ENCODE measurements at regions not wholly inside any gene's neighbourhood (a gene's known extent, or its start where the extent isn't known, plus 50 kb on each side); places are given as distances from the start of the nearest gene placed in this dataset.

DNA sequence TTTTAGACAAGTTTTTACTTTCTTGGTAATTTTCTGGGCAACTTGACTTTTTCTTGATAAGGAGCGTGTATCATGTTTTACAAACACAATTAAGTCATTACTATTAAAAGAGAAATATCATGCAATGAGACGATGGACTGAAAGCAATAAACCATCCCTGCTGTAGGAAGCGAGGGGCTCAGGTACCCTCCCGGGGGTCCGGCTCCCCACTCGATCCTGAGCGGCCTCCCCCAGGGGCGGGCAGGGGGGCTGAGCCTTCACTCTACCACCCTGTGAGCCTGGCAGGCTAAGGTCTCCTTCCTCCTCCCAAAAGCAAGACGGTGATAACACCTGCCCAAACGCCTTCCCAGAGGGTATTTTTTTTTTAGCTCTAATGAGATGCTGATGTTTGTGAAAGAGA lies 51.8 kb upstream of the ADGRA1 start:
- Histone ChIP-seq H3K4me1 (no peaks in the 10 kb centered on the region), H3K27me3 (no peaks in the 10 kb centered on the region), H3K36me3 (no peaks in the 10 kb centered on the region), H3K4me3 (no peak overlapping the region), H3K27ac (no peak overlapping the region), H3K9me3 (no peaks in the 10 kb centered on the region)
- TF ChIP-seq, protein P1, sequence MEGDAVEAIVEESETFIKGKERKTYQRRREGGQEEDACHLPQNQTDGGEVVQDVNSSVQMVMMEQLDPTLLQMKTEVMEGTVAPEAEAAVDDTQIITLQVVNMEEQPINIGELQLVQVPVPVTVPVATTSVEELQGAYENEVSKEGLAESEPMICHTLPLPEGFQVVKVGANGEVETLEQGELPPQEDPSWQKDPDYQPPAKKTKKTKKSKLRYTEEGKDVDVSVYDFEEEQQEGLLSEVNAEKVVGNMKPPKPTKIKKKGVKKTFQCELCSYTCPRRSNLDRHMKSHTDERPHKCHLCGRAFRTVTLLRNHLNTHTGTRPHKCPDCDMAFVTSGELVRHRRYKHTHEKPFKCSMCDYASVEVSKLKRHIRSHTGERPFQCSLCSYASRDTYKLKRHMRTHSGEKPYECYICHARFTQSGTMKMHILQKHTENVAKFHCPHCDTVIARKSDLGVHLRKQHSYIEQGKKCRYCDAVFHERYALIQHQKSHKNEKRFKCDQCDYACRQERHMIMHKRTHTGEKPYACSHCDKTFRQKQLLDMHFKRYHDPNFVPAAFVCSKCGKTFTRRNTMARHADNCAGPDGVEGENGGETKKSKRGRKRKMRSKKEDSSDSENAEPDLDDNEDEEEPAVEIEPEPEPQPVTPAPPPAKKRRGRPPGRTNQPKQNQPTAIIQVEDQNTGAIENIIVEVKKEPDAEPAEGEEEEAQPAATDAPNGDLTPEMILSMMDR (IDR thresholded peaks at IDR 0.05): no peak
- TF ChIP-seq POLR2A (IDR thresholded peaks at IDR 0.05): no peak
- no peak for DNase-seq

DNA sequence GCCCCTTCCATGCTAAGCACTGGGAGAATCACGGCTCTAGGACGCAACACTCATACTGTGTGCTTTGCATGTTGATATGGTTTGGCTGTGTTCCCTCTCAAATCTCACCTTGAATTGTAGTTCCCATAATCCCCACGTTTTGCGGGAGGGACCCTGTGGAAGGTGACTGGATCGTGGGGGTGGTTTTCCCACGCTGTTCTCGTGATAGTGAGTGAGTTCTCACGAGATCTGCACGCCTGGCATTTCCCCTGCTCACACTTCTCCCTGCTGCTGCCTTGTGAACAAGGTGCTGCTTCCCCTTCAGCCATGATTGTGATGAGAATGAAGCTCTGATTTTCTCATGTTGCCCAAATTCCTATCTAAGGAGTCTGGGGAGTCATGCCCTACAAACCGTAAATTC lies 53.0 kb upstream of the ADGRA1 start:
- Histone ChIP-seq H3K9me3 (no peaks in the 10 kb centered on the region), H3K36me3 (no peaks in the 10 kb centered on the region), H3K27me3 (no peaks in the 10 kb centered on the region), H3K27ac (no peak overlapping the region), H3K4me3 (no peak overlapping the region), H3K4me1 (no peaks in the 10 kb centered on the region)
- TF ChIP-seq POLR2A (IDR thresholded peaks at IDR 0.05): no peak
- TF ChIP-seq, protein P1 (IDR thresholded peaks at IDR 0.05): no peak
- DNase-seq: no peak

GRCh38 chr10:133034092-133034491 lies 53.6 kb upstream of the ADGRA1 start:
- H3K9me3 ChIP-seq: no peaks in the 10 kb centered on the region
- H3K36me3 ChIP-seq: no peaks in the 10 kb centered on the region
- no peaks in the 10 kb centered on the region for H3K27me3 ChIP-seq
- no peak overlapping the region for H3K27ac ChIP-seq
- no peak for TF ChIP-seq POLR2A (IDR thresholded peaks at IDR 0.05)
- TF ChIP-seq, protein P1 (IDR thresholded peaks at IDR 0.05): no peak
- H3K4me1 ChIP-seq: no peaks in the 10 kb centered on the region
- H3K4me3 ChIP-seq: no peak overlapping the region
- no peak for DNase-seq

DNA sequence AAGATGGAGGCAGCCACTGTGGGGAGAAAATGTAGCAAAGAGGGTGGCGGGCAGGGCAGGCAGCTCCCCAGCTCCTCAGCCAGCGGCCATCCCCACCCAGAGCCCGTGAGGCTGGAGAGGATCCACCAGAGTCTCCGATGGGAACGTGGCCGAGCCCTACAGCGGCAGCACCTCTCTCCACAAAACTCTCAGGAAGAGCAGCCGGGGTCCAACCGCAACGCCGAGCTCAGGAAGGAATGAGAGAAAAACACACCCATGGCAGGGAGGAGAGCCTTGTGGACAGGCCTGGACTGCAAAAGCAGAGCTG lies 54.0 kb upstream of the ADGRA1 start:
- Histone ChIP-seq H3K36me3 (no peaks in the 10 kb centered on the region), H3K4me3 (no peak overlapping the region), H3K27ac (no peak overlapping the region), H3K9me3 (no peaks in the 10 kb centered on the region), H3K27me3 (no peaks in the 10 kb centered on the region), H3K4me1 (no peaks in the 10 kb centered on the region)
- no peak for DNase-seq
- TF ChIP-seq POLR2A (IDR thresholded peaks at IDR 0.05): no peak
- TF ChIP-seq, protein P1 (IDR thresholded peaks at IDR 0.05): no peak

DNA sequence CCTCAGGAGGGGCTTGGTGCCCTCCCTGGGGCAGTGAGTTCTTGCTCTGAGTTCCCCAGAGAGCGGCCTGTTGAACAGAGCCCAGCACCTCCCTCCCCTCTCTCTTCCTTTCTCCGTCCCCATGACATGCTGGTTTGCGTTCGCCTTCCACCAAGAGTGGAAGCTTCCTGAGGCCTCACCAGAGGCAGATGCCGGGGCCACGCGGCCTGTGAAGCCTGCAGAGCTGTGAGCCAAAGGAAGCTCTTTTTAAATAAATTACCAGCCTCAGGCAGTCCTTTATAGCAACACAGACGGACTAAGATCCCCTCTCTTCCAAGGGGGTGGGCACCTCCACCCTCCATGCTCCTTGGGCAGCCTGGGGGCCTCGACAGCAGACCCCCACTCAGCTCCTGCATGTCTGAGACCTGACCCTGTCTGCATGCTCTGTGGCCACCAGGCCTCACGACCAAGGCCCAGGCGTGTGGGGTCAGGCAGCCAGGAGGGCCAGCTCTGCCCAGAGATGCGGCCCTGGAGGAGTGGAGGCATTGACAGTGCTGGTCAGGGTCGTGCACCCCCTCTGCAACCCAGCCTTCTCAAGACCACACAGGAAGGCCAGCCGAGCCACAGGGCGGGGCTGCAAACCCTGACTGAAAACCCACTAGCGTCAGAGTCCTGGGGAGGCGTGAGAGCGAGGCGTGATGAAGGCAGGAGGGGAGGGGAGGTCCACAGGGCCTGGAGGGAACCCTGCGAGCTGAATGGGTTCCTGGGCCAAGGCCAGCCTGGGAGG lies 54.6 kb upstream of the ADGRA1 start:
- no peaks in the 10 kb centered on the region for H3K27me3 ChIP-seq
- no peaks in the 10 kb centered on the region for H3K36me3 ChIP-seq
- H3K27ac ChIP-seq: no peak overlapping the region
- no peak overlapping the region for H3K4me3 ChIP-seq
- TF ChIP-seq, protein P1 (IDR thresholded peaks at IDR 0.05): no peak
- H3K9me3 ChIP-seq: no peaks in the 10 kb centered on the region
- no peak for DNase-seq
- no peaks in the 10 kb centered on the region for H3K4me1 ChIP-seq

GRCh38 chr10:133032231-133032630 lies 55.5 kb upstream of the ADGRA1 start:
- H3K27ac ChIP-seq: no peak overlapping the region
- no peaks in the 10 kb centered on the region for H3K4me1 ChIP-seq
- H3K9me3 ChIP-seq: no peaks in the 10 kb centered on the region
- H3K36me3 ChIP-seq: no peaks in the 10 kb centered on the region
- H3K4me3 ChIP-seq: no peak overlapping the region
- H3K27me3 ChIP-seq: no peaks in the 10 kb centered on the region
- TF ChIP-seq, protein P1 (IDR thresholded peaks at IDR 0.05): no peak
- no peak for TF ChIP-seq POLR2A (IDR thresholded peaks at IDR 0.05)
- no peak for DNase-seq

Data from Peyer's patch (tissue), 4 donors.